Prostate gland (tissue), 2 donors: ENCODE measurements at regions not wholly inside any gene's neighbourhood (a gene's known extent, or its start where the extent isn't known, plus 50 kb on each side); places are given as distances from the start of the nearest gene placed in this dataset.

Experiments
- DNase-seq: peaks from one replicate; pipeline ENCODE4 v3.0.0-alpha.2; 2019; ENCODE audit warnings: low spot score
- H3K27ac ChIP-seq, 2 donors: fragments of 200-600 bp; sonication (generic); 2 replicates each; pipeline ENCODE4 v1.5.1; 2017 to 2019
- H3K27me3 ChIP-seq: fragments of 200-600 bp; sonication (generic); replicated peaks from 2 replicates; pipeline ENCODE4 v1.5.1; 2019; ENCODE audit not compliant: insufficient read depth
- H3K36me3 ChIP-seq, 2 donors: fragments of 200-600 bp; sonication (generic); 1 replicate in 1 of 2; 2 replicates in 1 of 2; pipeline versions ENCODE4 v1.5.1 to v1.8.1; 2017 to 2019
- H3K4me1 ChIP-seq: fragments of 200-600 bp; sonication (generic); replicated peaks from 2 replicates; pipeline ENCODE4 v1.5.1; 2019
- H3K4me3 ChIP-seq, 2 donors: fragments of 200-600 bp; sonication (generic); 2 replicates each; pipeline ENCODE4 v1.5.1; 2017 to 2019
- H3K9me3 ChIP-seq: fragments of 200-600 bp; sonication (generic); 2 replicates; pipeline ENCODE4 v1.5.1; 2017
- CTCF ChIP-seq, 4 experiments: fragments of 200-600 bp in 2 of 4; fragments of 450-650 bp in 2 of 4; sonication (generic) in 2 of 4; IDR thresholded peaks; 1 replicate in 3 of 4; 2 replicates in 1 of 4; pipeline ENCODE4 v1.5.1; 2016 to 2019; ENCODE audit warnings: antibody characterized with exemption in 4 of 4, mild to moderate bottlenecking in 2 of 4, moderate library complexity in 2 of 4
- POLR2A ChIP-seq: fragments of 450-650 bp; IDR thresholded peaks from one replicate; pipeline ENCODE4 v1.6.1; 2016; ENCODE audit warnings: antibody characterized with exemption, mild to moderate bottlenecking
- POLR2AphosphoS5 ChIP-seq: sonication (generic); formaldehyde crosslinking; IDR thresholded peaks from one replicate; pipeline ENCODE4 v1.6.1; 2017; ENCODE audit warnings: antibody characterized with exemption
- WGBS: methylation state at CpG from one replicate; pipeline ENCODE4 v1.1.5; 2018; 5-methylcytosine and 5-hydroxymethylcytosine counted together
- intact Hi-C: fragments of 100-400 bp; cut with DNase I; formaldehyde crosslinking; loops from one replicate; pipeline ENCODE4 v1.14.2; 2022

DNA sequence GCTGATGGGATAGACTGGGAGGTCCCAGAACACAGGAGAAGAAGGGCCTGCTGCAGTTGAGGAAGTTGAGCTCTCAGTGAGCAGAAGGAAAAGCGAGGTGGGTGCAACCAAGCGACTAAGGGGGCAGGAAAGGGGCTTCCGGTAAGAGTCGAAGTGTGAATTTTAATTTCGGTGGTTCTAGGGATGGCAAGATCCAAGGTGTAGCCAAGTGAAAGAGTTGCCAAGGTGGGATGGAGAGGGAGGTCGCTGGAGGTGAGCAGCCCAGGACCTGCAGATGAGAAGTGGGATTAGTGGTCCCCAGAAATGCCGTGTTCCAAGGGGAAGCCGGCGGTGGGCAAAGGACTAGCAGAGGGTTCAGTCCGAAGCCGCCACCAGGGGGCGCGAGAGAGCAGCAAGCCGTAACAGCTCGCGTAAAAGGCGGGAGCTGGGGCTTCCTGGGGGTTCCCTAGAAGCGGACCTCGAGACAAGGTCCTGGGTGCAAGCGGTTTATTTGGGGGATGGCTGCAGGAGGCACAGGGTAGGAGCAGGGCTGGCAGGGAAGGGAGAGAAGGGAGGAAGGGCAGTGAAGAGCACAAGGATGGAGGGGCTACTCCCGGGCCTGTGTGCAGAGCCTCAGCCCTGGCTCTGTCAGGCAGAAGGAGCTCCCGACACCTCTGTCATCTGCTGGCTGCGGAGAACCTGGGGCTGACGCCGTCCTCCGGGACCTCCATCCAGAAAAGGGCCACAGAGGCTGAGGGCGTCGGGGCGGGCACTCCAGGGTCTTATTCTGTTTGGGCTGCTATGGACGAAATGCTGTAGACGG is 103.6 kb downstream of the PAX1 start:
- H3K4me3 ChIP-seq = no peak overlapping the region
- DNase-seq = peak; percentile 8
- H3K27ac ChIP-seq = no peak overlapping the region
- H3K27me3 ChIP-seq = no peaks in the 10 kb centered on the region
- intact Hi-C loops = no loop called here
- no peak for TF ChIP-seq POLR2AphosphoS5
- peak; percentile 27 to 83 (median 42) for TF ChIP-seq CTCF (IDR thresholded peaks at IDR 0.05)
- TF ChIP-seq POLR2A = no peak
- H3K9me3 ChIP-seq = no peaks in the 10 kb centered on the region
- H3K4me1 ChIP-seq = no peaks in the 10 kb centered on the region
- H3K36me3 ChIP-seq = no peaks in the 10 kb centered on the region
- WGBS = 47% methylated on average over 31 of the region's 31 CpGs

- Histone ChIP-seq H3K36me3 (no peaks in the 10 kb centered on the region), H3K9me3 (no peaks in the 10 kb centered on the region), H3K27ac (no peak overlapping the region), H3K4me1 (no peaks in the 10 kb centered on the region), H3K4me3 (no peak overlapping the region), H3K27me3 (no peaks in the 10 kb centered on the region)
- WGBS = 83% methylated on average over 3 of the region's 3 CpGs
- TF ChIP-seq CTCF (IDR thresholded peaks at IDR 0.05) (no peak), POLR2A (no peak), POLR2AphosphoS5 (no peak)
- intact Hi-C loops = no loop called here
- DNase-seq = no peak
These were observed 102.7 kb downstream of the PAX1 start for GRCh38 chr20:21808139-21808538.

DNA sequence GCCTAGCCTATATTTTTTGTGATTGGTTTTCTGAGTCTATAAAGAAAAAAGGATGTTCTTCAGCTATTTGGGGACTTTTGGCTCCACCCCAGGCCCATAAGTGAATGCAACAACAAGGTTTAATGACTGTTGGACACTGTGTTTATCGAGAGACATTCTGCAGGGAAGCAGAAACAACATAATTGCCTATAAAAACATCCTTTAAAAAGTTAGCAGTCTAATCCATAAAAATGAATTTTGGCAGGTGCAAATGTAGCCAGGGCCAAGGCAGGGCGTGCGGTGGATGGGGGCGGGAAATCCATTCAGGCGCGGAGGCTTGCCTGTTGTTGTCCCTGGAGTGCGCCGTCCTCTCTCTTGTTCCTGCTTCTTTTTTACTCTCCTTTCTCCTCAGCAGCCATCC is 99.3 kb downstream of the PAX1 start:
- H3K36me3 ChIP-seq = no peaks in the 10 kb centered on the region
- peak; percentile 8 for DNase-seq
- 35% methylated on average over 8 of the region's 8 CpGs for WGBS
- H3K27ac ChIP-seq = no peak overlapping the region
- intact Hi-C loops = no loop called here
- TF ChIP-seq POLR2A (no peak), CTCF (IDR thresholded peaks at IDR 0.05) (no peak), POLR2AphosphoS5 (peak; percentile 46)
- H3K9me3 ChIP-seq = no peaks in the 10 kb centered on the region
- no peak overlapping the region for H3K4me3 ChIP-seq
- H3K4me1 ChIP-seq = no peaks in the 10 kb centered on the region
- H3K27me3 ChIP-seq = no peaks in the 10 kb centered on the region

DNA sequence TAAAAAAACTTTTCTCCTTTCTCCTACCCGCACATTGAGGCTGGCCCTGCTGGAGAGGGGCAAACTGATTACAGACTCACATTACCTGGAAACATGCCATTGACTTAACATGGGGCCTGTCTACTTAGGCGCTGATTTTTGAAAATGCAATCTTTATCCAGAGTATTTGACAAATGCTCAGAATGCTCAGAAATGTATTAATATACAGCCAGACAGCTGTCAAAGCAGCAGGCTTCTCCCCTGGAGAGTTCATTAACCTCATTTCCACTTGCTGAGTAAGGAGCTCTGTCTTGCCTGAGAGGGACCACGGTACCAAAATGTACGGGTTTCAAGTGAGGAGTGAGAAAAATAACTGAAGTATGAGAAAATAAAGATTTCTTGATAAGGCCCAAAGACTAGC is 95.7 kb downstream of the PAX1 start:
- H3K4me3 ChIP-seq = no peak overlapping the region
- no peak overlapping the region for H3K27ac ChIP-seq
- no peaks in the 10 kb centered on the region for H3K36me3 ChIP-seq
- WGBS = 54% methylated on average over 4 of the region's 4 CpGs
- DNase-seq = no peak
- TF ChIP-seq CTCF (IDR thresholded peaks at IDR 0.05) (no peak), POLR2A (no peak), POLR2AphosphoS5 (no peak)
- no peaks in the 10 kb centered on the region for H3K9me3 ChIP-seq
- intact Hi-C loops = no loop called here
- no peaks in the 10 kb centered on the region for H3K27me3 ChIP-seq
- H3K4me1 ChIP-seq = no peaks in the 10 kb centered on the region

DNA sequence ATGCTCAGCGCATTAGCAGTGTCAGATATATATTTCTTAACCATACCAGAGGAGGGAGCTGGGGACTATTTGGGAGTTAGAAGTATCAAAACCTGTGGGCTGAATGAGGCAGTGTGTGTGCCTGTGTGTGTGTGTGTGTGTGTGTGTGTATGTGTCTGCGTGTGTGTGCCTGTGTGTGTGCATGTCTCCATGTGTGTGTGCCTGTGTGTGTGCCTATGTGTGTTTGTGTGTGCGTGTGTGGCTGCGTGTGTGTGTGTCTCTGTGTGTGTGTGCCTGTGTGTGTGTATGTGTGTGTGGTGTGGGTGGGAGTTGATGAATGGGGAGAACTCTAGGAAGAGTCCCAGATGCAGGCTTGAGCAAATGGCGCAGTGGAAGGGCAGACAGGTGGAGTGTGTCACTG is 92.9 kb downstream of the PAX1 start:
- no peak overlapping the region for H3K27ac ChIP-seq
- no peaks in the 10 kb centered on the region for H3K9me3 ChIP-seq
- DNase-seq = no peak
- 95% methylated on average over 5 of the region's 5 CpGs for WGBS
- TF ChIP-seq POLR2A (no peak), POLR2AphosphoS5 (no peak), CTCF (IDR thresholded peaks at IDR 0.05) (no peak)
- H3K27me3 ChIP-seq = no peaks in the 10 kb centered on the region
- no peak overlapping the region for H3K4me3 ChIP-seq
- H3K4me1 ChIP-seq = no peaks in the 10 kb centered on the region
- H3K36me3 ChIP-seq = no peaks in the 10 kb centered on the region
- intact Hi-C loops = no loop called here
